H9 (cell line): ENCODE measurements at regions not wholly inside any gene's neighbourhood (a gene's known extent, or its start where the extent isn't known, plus 50 kb on each side); places are given as distances from the start of the nearest gene placed in this dataset.
A peak's percentile ranks its signal among the peaks of the same experiment; 100 is the strongest.

Experiments
- DNase-seq: peaks from one replicate; pipeline ENCODE4 v3.0.0-alpha.2; 2017
- H2AFZ ChIP-seq: one replicate; pipeline ENCODE4 v1.6.1; 2013; ENCODE audit warnings: mild to moderate bottlenecking, low read length, control low read depth, moderate library complexity
- H2AK5ac ChIP-seq: 2 replicates; pipeline ENCODE4 v1.6.1; 2013; ENCODE audit warnings: low read length, control low read depth, mixed read lengths; ENCODE audit not compliant: insufficient read length
- H2BK120ac ChIP-seq: one replicate; pipeline ENCODE4 v1.6.1; 2013; ENCODE audit warnings: low read depth, mild to moderate bottlenecking, low read length, control low read depth, inconsistent platforms; ENCODE audit not compliant: poor library complexity, severe bottlenecking
- H2BK12ac ChIP-seq: 2 replicates; pipeline ENCODE4 v1.6.1; 2013; ENCODE audit warnings: low read length, control low read depth, mixed read lengths, low read depth; ENCODE audit not compliant: insufficient read length
- H2BK15ac ChIP-seq: 2 replicates; pipeline ENCODE4 v1.6.1; 2013; ENCODE audit warnings: low read depth, low read length, control low read depth
- H2BK20ac ChIP-seq: one replicate; pipeline ENCODE4 v1.6.1; 2013; ENCODE audit warnings: low read depth, mild to moderate bottlenecking, low read length, control low read depth, inconsistent platforms; ENCODE audit not compliant: poor library complexity, severe bottlenecking
- H2BK5ac ChIP-seq: 2 replicates; pipeline ENCODE4 v1.6.1; 2013; ENCODE audit warnings: low read length, control low read depth, mixed read lengths; ENCODE audit not compliant: insufficient read length
- H3K14ac ChIP-seq: 2 replicates; pipeline ENCODE4 v1.6.1; 2013; ENCODE audit warnings: low read length, control low read depth; ENCODE audit not compliant: insufficient read depth
- H3K18ac ChIP-seq: 2 replicates; pipeline ENCODE4 v1.6.1; 2013; ENCODE audit warnings: low read depth, mild to moderate bottlenecking, mixed read lengths, low read length, control low read depth; ENCODE audit not compliant: insufficient read length
- H3K23ac ChIP-seq: 2 replicates; pipeline ENCODE4 v1.6.1; 2013; ENCODE audit warnings: low read length, control low read depth, mixed read lengths, low read depth; ENCODE audit not compliant: insufficient read length
- H3K23me2 ChIP-seq: 2 replicates; pipeline ENCODE4 v1.6.1; 2013; ENCODE audit warnings: low read depth, mild to moderate bottlenecking, mixed read lengths, low read length, control low read depth; ENCODE audit not compliant: insufficient read length, poor library complexity, severe bottlenecking
- H3K27ac ChIP-seq: 2 replicates; pipeline ENCODE4 v1.5.1; 2013; ENCODE audit warnings: low read length, control low read depth, mixed read lengths, low read depth; ENCODE audit not compliant: insufficient read length
- H3K27me3 ChIP-seq: 2 replicates; pipeline ENCODE4 v1.6.1; 2013; ENCODE audit warnings: low read length, control low read depth, inconsistent platforms; ENCODE audit not compliant: insufficient read depth
- H3K4ac ChIP-seq: 2 replicates; pipeline ENCODE4 v1.6.1; 2013; ENCODE audit warnings: low read depth, mild to moderate bottlenecking, control low read depth, inconsistent platforms, low read length, moderate library complexity
- H3K4me1 ChIP-seq: 2 replicates; pipeline ENCODE4 v1.6.1; 2013; ENCODE audit warnings: low read length, control low read depth, inconsistent platforms; ENCODE audit not compliant: insufficient read depth
- H3K4me2 ChIP-seq: 2 replicates; pipeline ENCODE4 v1.6.1; 2013; ENCODE audit warnings: low read length, control low read depth, mixed read lengths; ENCODE audit not compliant: insufficient read length, insufficient read depth
- H3K56ac ChIP-seq: 2 replicates; pipeline ENCODE4 v1.6.1; 2013; ENCODE audit warnings: low read depth, mild to moderate bottlenecking, mixed read lengths, low read length, control low read depth; ENCODE audit not compliant: insufficient read length
- H3K79me1 ChIP-seq: 2 replicates; pipeline ENCODE4 v1.6.1; 2013; ENCODE audit warnings: low read depth, mild to moderate bottlenecking, moderate library complexity, low read length, control low read depth, inconsistent platforms; ENCODE audit not compliant: insufficient read depth, poor library complexity, severe bottlenecking
- H3K79me2 ChIP-seq: 2 replicates; pipeline ENCODE4 v1.6.1; 2013; ENCODE audit warnings: low read length, control low read depth, inconsistent platforms; ENCODE audit not compliant: insufficient read depth
- H3K9ac ChIP-seq: 2 replicates; pipeline ENCODE4 v1.6.1; 2013; ENCODE audit warnings: low read length, control low read depth, mixed read lengths; ENCODE audit not compliant: insufficient read length; ENCODE audit errors: extremely low read depth
- H3K9me3 ChIP-seq: one replicate; pipeline ENCODE4 v1.6.1; 2013; ENCODE audit warnings: low read depth, low read length, inconsistent platforms; ENCODE audit not compliant: control insufficient read depth
- H3T11ph ChIP-seq: one replicate; pipeline ENCODE4 v1.6.1; 2013; ENCODE audit warnings: mild to moderate bottlenecking, low read length, control low read depth, inconsistent platforms
- H4K20me1 ChIP-seq: one replicate; pipeline ENCODE4 v1.6.1; 2013; ENCODE audit not compliant: control insufficient read depth, insufficient read length, insufficient read depth
- H4K5ac ChIP-seq: 2 replicates; pipeline ENCODE4 v1.6.1; 2013; ENCODE audit warnings: low read depth, mild to moderate bottlenecking, mixed read lengths, low read length, control low read depth; ENCODE audit not compliant: insufficient read length
- H4K8ac ChIP-seq: replicated peaks from 2 replicates; pipeline ENCODE4 v1.6.1; 2013; ENCODE audit warnings: low read length, control low read depth, mixed read lengths, low read depth; ENCODE audit not compliant: insufficient read length
- H4K91ac ChIP-seq: 2 replicates; pipeline ENCODE4 v1.6.1; 2013; ENCODE audit warnings: low read depth, mild to moderate bottlenecking, moderate library complexity, mixed read lengths, low read length, control low read depth; ENCODE audit not compliant: insufficient read length
- H3K27ac Mint-ChIP-seq, 3 experiments: 2 replicates in 2 of 3; 3 replicates in 1 of 3; pipeline ENCODE4 v1.8.0; 2020 to 2021; ENCODE audit warnings: mixed read lengths in 3 of 3, mild to moderate bottlenecking in 1 of 3, moderate library complexity in 1 of 3
- H3K27me3 Mint-ChIP-seq: 2 replicates; pipeline ENCODE4 v1.8.0; 2021; ENCODE audit warnings: low read depth, mild to moderate bottlenecking, moderate library complexity, mixed read lengths
- H3K36me3 Mint-ChIP-seq, 3 experiments: 2 replicates in 2 of 3; 3 replicates in 1 of 3; pipeline ENCODE4 v1.8.0; 2020 to 2021; ENCODE audit warnings: low read depth in 3 of 3, mixed read lengths in 3 of 3; ENCODE audit not compliant: insufficient read depth in 1 of 3
- H3K4me1 Mint-ChIP-seq, 2 experiments: 2 replicates each; pipeline ENCODE4 v1.8.0; 2020; ENCODE audit warnings: mixed read lengths in 2 of 2
- H3K4me3 Mint-ChIP-seq, 2 experiments: 2 replicates in 1 of 2; 3 replicates in 1 of 2; pipeline ENCODE4 v1.8.0; 2020 to 2021; ENCODE audit warnings: mild to moderate bottlenecking in 2 of 2, mixed read lengths in 2 of 2, moderate library complexity in 1 of 2
- H3K9me3 Mint-ChIP-seq, 2 experiments: 2 replicates in 1 of 2; 3 replicates in 1 of 2; pipeline ENCODE4 v1.8.0; 2020; ENCODE audit warnings: mild to moderate bottlenecking in 2 of 2, mixed read lengths in 2 of 2, moderate library complexity in 1 of 2
- WGBS: extraction: QIAGEN DNeasy Blood & Tissue Kit; methylation state at CpG from one replicate; pipeline ENCODE4 v1.1.7; 2013; ENCODE audit warnings: missing lambda C conversion rate, low lambda C conversion rate, mixed read lengths; ENCODE audit not compliant: insufficient read length; ENCODE audit errors: extremely low coverage; 5-methylcytosine and 5-hydroxymethylcytosine counted together
- TF ChIP-seq, protein P1 (sequence below): fragments of 200-600 bp; sonication (generic); conservative IDR thresholded peaks from 3 replicates; pipeline ENCODE4 v1.8.0; 2021; ENCODE audit warnings: antibody characterized with exemption, mild to moderate bottlenecking

GRCh38 chr5:159489779-159490178 is 159.5 kb upstream of the IL12B start:
- TF ChIP-seq, protein P1, sequence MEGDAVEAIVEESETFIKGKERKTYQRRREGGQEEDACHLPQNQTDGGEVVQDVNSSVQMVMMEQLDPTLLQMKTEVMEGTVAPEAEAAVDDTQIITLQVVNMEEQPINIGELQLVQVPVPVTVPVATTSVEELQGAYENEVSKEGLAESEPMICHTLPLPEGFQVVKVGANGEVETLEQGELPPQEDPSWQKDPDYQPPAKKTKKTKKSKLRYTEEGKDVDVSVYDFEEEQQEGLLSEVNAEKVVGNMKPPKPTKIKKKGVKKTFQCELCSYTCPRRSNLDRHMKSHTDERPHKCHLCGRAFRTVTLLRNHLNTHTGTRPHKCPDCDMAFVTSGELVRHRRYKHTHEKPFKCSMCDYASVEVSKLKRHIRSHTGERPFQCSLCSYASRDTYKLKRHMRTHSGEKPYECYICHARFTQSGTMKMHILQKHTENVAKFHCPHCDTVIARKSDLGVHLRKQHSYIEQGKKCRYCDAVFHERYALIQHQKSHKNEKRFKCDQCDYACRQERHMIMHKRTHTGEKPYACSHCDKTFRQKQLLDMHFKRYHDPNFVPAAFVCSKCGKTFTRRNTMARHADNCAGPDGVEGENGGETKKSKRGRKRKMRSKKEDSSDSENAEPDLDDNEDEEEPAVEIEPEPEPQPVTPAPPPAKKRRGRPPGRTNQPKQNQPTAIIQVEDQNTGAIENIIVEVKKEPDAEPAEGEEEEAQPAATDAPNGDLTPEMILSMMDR, result peak; percentile 21; the same call in 2 of the 3 replicates
- no CpG with 5 or more reads among the region's 1 CpG for WGBS
- H3K9me3 Mint-ChIP-seq, result no peaks in the 10 kb centered on the region

More at GRCh38 chr5:159489779-159490178, 159.5 kb upstream of the IL12B start:
- no peak overlapping the region for H4K8ac ChIP-seq
- H3K23me2 ChIP-seq, result no peaks in the 10 kb centered on the region
- H3K27me3 Mint-ChIP-seq, result no peaks in the 10 kb centered on the region; the same call in 1 of the 2 replicates
- DNase-seq, result no peak
- H3K23ac ChIP-seq, result no peak overlapping the region
- no peak overlapping the region for H3K9ac ChIP-seq
- H3K9me3 ChIP-seq, result no peaks in the 10 kb centered on the region
- no peak overlapping the region for H2BK5ac ChIP-seq
- no peak overlapping the region for H3K27ac Mint-ChIP-seq
- no peak overlapping the region for H2BK20ac ChIP-seq
- H3K14ac ChIP-seq, result no peak overlapping the region
- H3K79me1 ChIP-seq, result no peaks in the 10 kb centered on the region
- H3K79me2 ChIP-seq, result no peaks in the 10 kb centered on the region
- H4K5ac ChIP-seq, result no peak overlapping the region
- no peak overlapping the region for H2BK15ac ChIP-seq
- no peak overlapping the region for H2AK5ac ChIP-seq
- no peak overlapping the region for H2BK120ac ChIP-seq
- no peaks in the 10 kb centered on the region for H4K20me1 ChIP-seq
- H3K4ac ChIP-seq, result no peak overlapping the region
- no peaks in the 10 kb centered on the region for H3K27me3 ChIP-seq
- no peak overlapping the region for H3K4me2 ChIP-seq
- H2BK12ac ChIP-seq, result no peak overlapping the region
- H3K56ac ChIP-seq, result no peak overlapping the region
- H3K4me1 Mint-ChIP-seq, result no peaks in the 10 kb centered on the region
- H4K91ac ChIP-seq, result no peak overlapping the region
- H3K4me1 ChIP-seq, result no peaks in the 10 kb centered on the region
- no peak overlapping the region for H3K18ac ChIP-seq
- no peak overlapping the region for H3K27ac ChIP-seq
- H3T11ph ChIP-seq, result no peak overlapping the region
- no peak overlapping the region for H3K4me3 Mint-ChIP-seq
- H3K36me3 Mint-ChIP-seq, result no peaks in the 10 kb centered on the region
- no peak overlapping the region for H2AFZ ChIP-seq
